ENCODE measurements at regions not wholly inside any gene's neighbourhood (a gene's known extent, or its start where the extent isn't known, plus 50 kb on each side); places are given as distances from the start of the nearest gene placed in this dataset.

- CTCF ChIA-PET: no interaction called here
- DNase-seq (ENCODE audit: low read depth, low spot score): no peak
- H3K4me3 ChIP-seq (ENCODE audit: low read depth, low read length): no peak overlapping the region
- TF ChIP-seq, protein P1, sequence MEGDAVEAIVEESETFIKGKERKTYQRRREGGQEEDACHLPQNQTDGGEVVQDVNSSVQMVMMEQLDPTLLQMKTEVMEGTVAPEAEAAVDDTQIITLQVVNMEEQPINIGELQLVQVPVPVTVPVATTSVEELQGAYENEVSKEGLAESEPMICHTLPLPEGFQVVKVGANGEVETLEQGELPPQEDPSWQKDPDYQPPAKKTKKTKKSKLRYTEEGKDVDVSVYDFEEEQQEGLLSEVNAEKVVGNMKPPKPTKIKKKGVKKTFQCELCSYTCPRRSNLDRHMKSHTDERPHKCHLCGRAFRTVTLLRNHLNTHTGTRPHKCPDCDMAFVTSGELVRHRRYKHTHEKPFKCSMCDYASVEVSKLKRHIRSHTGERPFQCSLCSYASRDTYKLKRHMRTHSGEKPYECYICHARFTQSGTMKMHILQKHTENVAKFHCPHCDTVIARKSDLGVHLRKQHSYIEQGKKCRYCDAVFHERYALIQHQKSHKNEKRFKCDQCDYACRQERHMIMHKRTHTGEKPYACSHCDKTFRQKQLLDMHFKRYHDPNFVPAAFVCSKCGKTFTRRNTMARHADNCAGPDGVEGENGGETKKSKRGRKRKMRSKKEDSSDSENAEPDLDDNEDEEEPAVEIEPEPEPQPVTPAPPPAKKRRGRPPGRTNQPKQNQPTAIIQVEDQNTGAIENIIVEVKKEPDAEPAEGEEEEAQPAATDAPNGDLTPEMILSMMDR (IDR thresholded peaks at IDR 0.05; ENCODE audit: low read depth, low read length): no peak
- POLR2A ChIA-PET: no interaction called here
- H3K27ac ChIP-seq (ENCODE audit: low read depth, low read length): no peak overlapping the region
- H3K9me3 ChIP-seq (ENCODE audit: control insufficient read depth, insufficient read depth, low read length): no peaks in the 10 kb centered on the region
- no peaks in the 10 kb centered on the region for H3K27me3 ChIP-seq (ENCODE audit: control insufficient read depth, insufficient read depth, low read length)
Measured at GRCh38 chr3:30353711-30354467, 252.5 kb upstream of the TGFBR2 start.

DNA sequence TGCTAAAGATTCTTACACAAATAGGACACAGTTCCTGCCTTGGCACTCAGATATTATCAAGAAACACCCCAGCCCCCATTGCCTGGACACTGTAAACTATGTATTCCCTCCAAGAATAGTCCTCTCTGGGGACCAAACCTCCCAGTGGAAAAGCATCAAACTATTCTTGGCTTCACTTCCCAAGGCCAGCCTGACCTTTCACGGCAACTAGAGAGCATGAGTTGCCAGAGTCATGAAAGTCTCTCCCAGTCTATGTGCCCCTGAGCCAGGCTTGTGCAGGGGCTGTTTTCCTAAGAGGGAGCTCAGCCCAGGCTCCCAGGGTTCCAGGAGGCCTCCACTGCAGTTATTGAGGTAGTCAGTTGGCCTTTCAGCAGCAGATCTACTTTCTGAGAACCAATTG, 251.9 kb upstream of the TGFBR2 start:
- CTCF ChIA-PET: interaction anchor here (1.4 kb wide), 1 partner anchor 342 kb away, joined by 3 read pairs; no protein-coding TSS in a partner anchor

GRCh38 chr3:30354972-30355371, 251.4 kb upstream of the TGFBR2 start:
- Histone ChIP-seq H3K4me3 (ENCODE audit: low read depth, low read length) (no peak overlapping the region), H3K27me3 (ENCODE audit: control insufficient read depth, insufficient read depth, low read length) (no peaks in the 10 kb centered on the region), H3K27ac (ENCODE audit: low read depth, low read length) (no peak overlapping the region), H3K9me3 (ENCODE audit: control insufficient read depth, insufficient read depth, low read length) (no peaks in the 10 kb centered on the region)
- ChIA-PET POLR2A (no interaction called here), CTCF (interaction anchor here (1.4 kb wide), 1 partner anchor 343 kb away, joined by 3 read pairs; no protein-coding TSS in a partner anchor)
- DNase-seq (ENCODE audit: low read depth, low spot score): no peak
- TF ChIP-seq, protein P1 (IDR thresholded peaks at IDR 0.05; ENCODE audit: low read depth, low read length): no peak

More for the DNA sequence above, 251.9 kb upstream of the TGFBR2 start:
- DNase-seq (ENCODE audit: low read depth, low spot score): no peak
- Histone ChIP-seq H3K27ac (ENCODE audit: low read depth, low read length) (no peak overlapping the region), H3K4me3 (ENCODE audit: low read depth, low read length) (no peak overlapping the region), H3K9me3 (ENCODE audit: control insufficient read depth, insufficient read depth, low read length) (no peaks in the 10 kb centered on the region), H3K27me3 (ENCODE audit: control insufficient read depth, insufficient read depth, low read length) (no peaks in the 10 kb centered on the region)
- TF ChIP-seq, protein P1 (IDR thresholded peaks at IDR 0.05; ENCODE audit: low read depth, low read length): no peak
- POLR2A ChIA-PET: no interaction called here

- Histone ChIP-seq H3K27ac (ENCODE audit: low read depth, low read length) (no peak overlapping the region), H3K4me3 (ENCODE audit: low read depth, low read length) (no peak overlapping the region), H3K9me3 (ENCODE audit: control insufficient read depth, insufficient read depth, low read length) (no peaks in the 10 kb centered on the region), H3K27me3 (ENCODE audit: control insufficient read depth, insufficient read depth, low read length) (no peaks in the 10 kb centered on the region)
- TF ChIP-seq, protein P1 (IDR thresholded peaks at IDR 0.05; ENCODE audit: low read depth, low read length): no peak
- ChIA-PET CTCF (interaction anchor here (1.4 to 1.8 kb wide), 2 partner anchors 338 to 343 kb away, joined by 3 to 5 read pairs; no protein-coding TSS in a partner anchor), POLR2A (no interaction called here)
- no peak for DNase-seq (ENCODE audit: low read depth, low spot score)
Measured at GRCh38 chr3:30355622-30356021, 250.8 kb upstream of the TGFBR2 start.

All from AG04450 (cell line).